Bronchial epithelial cell (primary cell): ENCODE measurements at regions not wholly inside any gene's neighbourhood (a gene's known extent, or its start where the extent isn't known, plus 50 kb on each side); places are given as distances from the start of the nearest gene placed in this dataset.
A peak's percentile ranks its signal among the peaks of the same experiment; 100 is the strongest.

ENCODE experiments used
- DNase-seq: peaks from one replicate; pipeline ENCODE4 v3.0.0-alpha.2; 2010; ENCODE audit warnings: low read depth
- FAIRE-seq: peaks from 2 replicates; lab custom pipeline; 2011; peaks lifted over from hg19 to GRCh38; lab: Jason Lieb, UNC
- H3K27me3 ChIP-seq: 2 replicates; pipeline ENCODE4 v1.5.1; 2011; ENCODE audit warnings: low read length; ENCODE audit not compliant: control insufficient read depth, insufficient read depth
- H3K36me3 ChIP-seq: 2 replicates; pipeline ENCODE4 v1.5.1; 2011; ENCODE audit warnings: low read length; ENCODE audit not compliant: control insufficient read depth, insufficient read depth
- H3K4me3 ChIP-seq: 2 replicates; pipeline ENCODE4 v1.5.1; 2011; ENCODE audit warnings: mild to moderate bottlenecking, low read depth, low read length, control low read depth
- TF ChIP-seq, protein P1 (sequence below): IDR thresholded peaks from 2 replicates; pipeline ENCODE4 v1.5.1; 2011; ENCODE audit warnings: mild to moderate bottlenecking, moderate library complexity, low read length, control low read depth, inconsistent platforms; ENCODE audit not compliant: insufficient read depth, severe bottlenecking

GRCh38 chr14:53533384-53533970, 380.4 kb upstream of the DDHD1 start:
- Histone ChIP-seq H3K36me3 (no peaks in the 10 kb centered on the region), H3K27me3 (no peaks in the 10 kb centered on the region), H3K4me3 (no peak overlapping the region)
- peak; percentile 36 for FAIRE-seq
- DNase-seq, result no peak
- TF ChIP-seq, protein P1, sequence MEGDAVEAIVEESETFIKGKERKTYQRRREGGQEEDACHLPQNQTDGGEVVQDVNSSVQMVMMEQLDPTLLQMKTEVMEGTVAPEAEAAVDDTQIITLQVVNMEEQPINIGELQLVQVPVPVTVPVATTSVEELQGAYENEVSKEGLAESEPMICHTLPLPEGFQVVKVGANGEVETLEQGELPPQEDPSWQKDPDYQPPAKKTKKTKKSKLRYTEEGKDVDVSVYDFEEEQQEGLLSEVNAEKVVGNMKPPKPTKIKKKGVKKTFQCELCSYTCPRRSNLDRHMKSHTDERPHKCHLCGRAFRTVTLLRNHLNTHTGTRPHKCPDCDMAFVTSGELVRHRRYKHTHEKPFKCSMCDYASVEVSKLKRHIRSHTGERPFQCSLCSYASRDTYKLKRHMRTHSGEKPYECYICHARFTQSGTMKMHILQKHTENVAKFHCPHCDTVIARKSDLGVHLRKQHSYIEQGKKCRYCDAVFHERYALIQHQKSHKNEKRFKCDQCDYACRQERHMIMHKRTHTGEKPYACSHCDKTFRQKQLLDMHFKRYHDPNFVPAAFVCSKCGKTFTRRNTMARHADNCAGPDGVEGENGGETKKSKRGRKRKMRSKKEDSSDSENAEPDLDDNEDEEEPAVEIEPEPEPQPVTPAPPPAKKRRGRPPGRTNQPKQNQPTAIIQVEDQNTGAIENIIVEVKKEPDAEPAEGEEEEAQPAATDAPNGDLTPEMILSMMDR, result no peak

GRCh38 chr14:53532853-53533252, 379.7 kb upstream of the DDHD1 start:
- TF ChIP-seq, protein P1, result no peak
- FAIRE-seq (no peak), DNase-seq (no peak)
- H3K4me3 ChIP-seq, result no peak overlapping the region
- no peaks in the 10 kb centered on the region for H3K27me3 ChIP-seq
- no peaks in the 10 kb centered on the region for H3K36me3 ChIP-seq

DNA sequence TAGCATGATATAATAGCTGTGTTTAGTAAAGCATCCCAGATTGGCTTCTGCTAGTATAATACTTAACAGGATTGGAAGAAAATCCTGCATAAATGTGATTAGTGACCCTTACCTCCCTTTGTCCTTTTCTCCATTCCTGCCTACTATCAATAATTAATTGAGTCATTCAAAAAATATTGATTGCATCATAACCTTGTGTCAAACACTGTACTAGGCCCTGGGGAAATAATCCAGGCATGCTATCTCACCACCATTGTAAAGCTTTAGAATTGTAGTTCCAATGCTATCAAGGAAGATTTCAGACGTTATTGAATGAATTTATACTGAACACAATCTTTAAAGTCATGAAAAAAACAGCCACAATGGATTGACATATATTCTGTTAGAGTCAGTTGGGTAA, 378.6 kb upstream of the DDHD1 start:
- FAIRE-seq (no peak), DNase-seq (no peak)
- H3K27me3 ChIP-seq, result no peaks in the 10 kb centered on the region
- TF ChIP-seq, protein P1, result no peak
- no peak overlapping the region for H3K4me3 ChIP-seq
- H3K36me3 ChIP-seq, result no peaks in the 10 kb centered on the region

GRCh38 chr14:53531156-53531555, 378.0 kb upstream of the DDHD1 start:
- FAIRE-seq (no peak), DNase-seq (peak; percentile 31)
- Histone ChIP-seq H3K36me3 (no peaks in the 10 kb centered on the region), H3K4me3 (no peak overlapping the region), H3K27me3 (no peaks in the 10 kb centered on the region)
- TF ChIP-seq, protein P1, result no peak

DNA sequence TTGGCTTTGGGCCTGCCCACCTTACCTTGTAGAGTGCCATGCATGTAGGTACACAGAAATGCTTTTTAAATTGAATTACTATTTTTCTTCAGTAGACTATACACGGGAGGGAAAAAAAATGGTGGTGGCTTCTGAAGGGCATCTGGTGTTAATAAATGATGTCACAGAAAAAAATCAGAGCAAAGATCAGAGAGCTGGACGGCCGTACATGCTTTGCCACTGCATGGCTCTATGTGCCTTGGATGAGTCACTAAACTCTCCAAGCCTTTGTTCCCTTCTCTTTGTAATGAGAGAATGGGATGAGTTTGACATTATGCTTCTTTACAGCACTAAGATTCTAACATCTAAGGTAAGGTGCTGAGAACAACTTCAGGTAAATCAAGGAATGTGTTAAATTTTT, 376.4 kb upstream of the DDHD1 start:
- TF ChIP-seq, protein P1, result no peak
- H3K36me3 ChIP-seq, result no peaks in the 10 kb centered on the region
- H3K4me3 ChIP-seq, result no peak overlapping the region
- DNase-seq, result no peak
- no peak for FAIRE-seq
- H3K27me3 ChIP-seq, result no peaks in the 10 kb centered on the region

DNA sequence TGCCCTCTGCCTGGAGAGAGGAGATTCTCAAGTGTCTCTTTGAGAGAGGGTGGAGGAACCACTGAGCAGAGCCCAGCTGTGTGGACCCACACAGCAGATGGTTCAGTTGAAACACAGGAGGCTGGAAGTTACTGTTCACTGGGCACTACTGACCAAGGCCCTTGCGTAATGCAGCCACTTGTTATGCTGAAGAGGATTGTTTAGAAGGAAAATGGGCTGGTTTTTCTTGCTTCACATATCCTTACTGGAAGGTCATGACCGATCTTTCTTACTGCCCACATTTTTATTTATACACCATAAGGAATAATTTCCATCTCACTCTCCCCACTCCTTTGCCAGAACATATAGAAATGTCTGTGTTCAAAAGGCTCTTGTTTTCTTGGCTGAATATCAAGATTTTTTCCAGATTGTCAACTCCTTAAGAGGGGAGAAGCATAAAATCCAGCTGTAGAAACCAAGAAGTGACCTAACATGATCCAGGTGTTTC, 375.1 kb upstream of the DDHD1 start:
- no peaks in the 10 kb centered on the region for H3K27me3 ChIP-seq
- TF ChIP-seq, protein P1, result no peak
- H3K4me3 ChIP-seq, result no peak overlapping the region

More for the DNA sequence above, 375.1 kb upstream of the DDHD1 start:
- DNase-seq (no peak), FAIRE-seq (no peak)
- no peaks in the 10 kb centered on the region for H3K36me3 ChIP-seq
